Fibroblast of lung (primary cell): ENCODE measurements at regions not wholly inside any gene's neighbourhood (a gene's known extent, or its start where the extent isn't known, plus 50 kb on each side); places are given as distances from the start of the nearest gene placed in this dataset.

Experiments
- DNase-seq, 2 donors: peaks; one replicate each; pipeline versions ENCODE4 v3.0.0 to v3.0.0-alpha.2; 2010; ENCODE audit warnings: low read depth in 2 of 2
- H2AFZ ChIP-seq: 2 replicates; pipeline ENCODE4 v1.5.1; 2012; ENCODE audit warnings: low read length, control low read depth, inconsistent platforms
- H3K27ac ChIP-seq: 2 replicates; pipeline ENCODE4 v1.5.1; 2011; ENCODE audit warnings: low read length, control low read depth; ENCODE audit not compliant: insufficient read depth
- H3K27me3 ChIP-seq: 2 replicates; pipeline ENCODE4 v1.5.1; 2011; ENCODE audit warnings: mild to moderate bottlenecking, low read length; ENCODE audit not compliant: control insufficient read depth, insufficient read depth
- H3K36me3 ChIP-seq: 2 replicates; pipeline ENCODE4 v1.5.1; 2011; ENCODE audit warnings: low read length; ENCODE audit not compliant: control insufficient read depth, insufficient read depth
- H3K4me1 ChIP-seq: 2 replicates; pipeline ENCODE4 v1.5.1; 2011; ENCODE audit warnings: low read length; ENCODE audit not compliant: control insufficient read depth, insufficient read depth; ENCODE audit errors: extremely low read depth
- H3K4me2 ChIP-seq: 2 replicates; pipeline ENCODE4 v1.5.1; 2011; ENCODE audit warnings: low read length, control low read depth; ENCODE audit not compliant: insufficient read depth; ENCODE audit errors: extremely low read depth
- H3K4me3 ChIP-seq, 4 experiments: fragments of 200-600 bp in 1 of 4; sonication (generic) in 1 of 4; replicated peaks in 1 of 4; 2 replicates each; pipeline ENCODE4 v1.5.1; 2011 to 2016; ENCODE audit warnings: low read length in 4 of 4, low read depth in 3 of 4, mild to moderate bottlenecking in 3 of 4, control low read depth in 2 of 4, inconsistent platforms in 1 of 4, mixed read lengths in 1 of 4; ENCODE audit not compliant: insufficient read depth in 1 of 4; ENCODE audit errors: control extremely low read depth in 1 of 4
- H3K79me2 ChIP-seq: 2 replicates; pipeline ENCODE4 v1.5.1; 2012; ENCODE audit warnings: mild to moderate bottlenecking, low read length, inconsistent platforms; ENCODE audit not compliant: control insufficient read depth, insufficient read depth
- H3K9ac ChIP-seq: 2 replicates; pipeline ENCODE4 v1.5.1; 2011; ENCODE audit warnings: mild to moderate bottlenecking, low read length, control low read depth; ENCODE audit not compliant: insufficient read depth
- H3K9me3 ChIP-seq: 2 replicates; pipeline ENCODE4 v1.5.1; 2012; ENCODE audit warnings: low read depth, low read length; ENCODE audit not compliant: control insufficient read depth, insufficient read depth
- H4K20me1 ChIP-seq: 2 replicates; pipeline ENCODE4 v1.5.1; 2011; ENCODE audit warnings: low read length; ENCODE audit not compliant: control insufficient read depth, insufficient read depth; ENCODE audit errors: extremely low read depth
- CTCF ChIP-seq, 2 donors: IDR thresholded peaks in 1 of 2; conservative IDR thresholded peaks in 1 of 2; 1 replicate in 1 of 2; 2 replicates in 1 of 2; pipeline ENCODE4 v1.5.1; 2011 to 2012; ENCODE audit warnings: low read length in 2 of 2, control low read depth in 1 of 2, inconsistent platforms in 1 of 2, low read depth in 1 of 2, mild to moderate bottlenecking in 1 of 2
- EZH2 ChIP-seq: IDR thresholded peaks from 2 replicates; pipeline ENCODE4 v1.5.1; 2012; ENCODE audit warnings: low read length, control low read depth, mild to moderate bottlenecking; ENCODE audit errors: missing control alignments

DNA sequence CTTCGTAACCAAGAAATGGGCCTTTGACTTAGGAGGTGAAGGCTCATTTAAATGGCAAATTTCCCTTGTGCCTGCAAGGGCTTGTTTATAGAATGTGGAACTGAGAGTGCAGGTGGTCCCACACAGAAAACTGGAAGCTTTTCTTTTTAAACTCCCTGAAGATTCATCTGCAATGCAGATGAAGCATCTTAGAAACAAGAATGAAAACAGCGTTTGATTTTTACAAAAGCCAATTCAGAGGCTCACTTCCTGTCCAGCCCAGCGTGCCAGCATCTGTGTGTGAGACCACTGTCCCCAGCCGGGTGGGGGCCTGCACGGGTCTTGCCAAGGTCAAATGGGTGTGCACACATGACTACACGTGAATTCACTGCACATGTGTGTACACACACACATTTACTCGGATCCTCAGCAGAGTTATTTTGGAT, 94.7 kb downstream of the LINGO1 start:
- Histone ChIP-seq H4K20me1 (no peaks in the 10 kb centered on the region), H3K9me3 (no peaks in the 10 kb centered on the region), H3K27ac (no peak overlapping the region), H3K27me3 (peaks cover 8% of the 10 kb centered on the region), H3K4me3 (no peak overlapping the region), H3K79me2 (no peaks in the 10 kb centered on the region), H3K4me2 (no peak overlapping the region), H3K36me3 (no peaks in the 10 kb centered on the region), H3K4me1 (peaks cover 5% of the 10 kb centered on the region), H2AFZ (no peak overlapping the region), H3K9ac (no peak overlapping the region)
- DNase-seq: no peak
- TF ChIP-seq EZH2 (no peak), CTCF (conservative IDR thresholded peaks at IDR 0.05 in 1 of 2, IDR thresholded peaks at IDR 0.05 in 1 of 2; ENCODE audit: low read depth in 1 of 2, low read length in 2 of 2) (no peak)

- Histone ChIP-seq H4K20me1 (no peaks in the 10 kb centered on the region), H3K27ac (no peak overlapping the region), H3K27me3 (peaks cover 11% of the 10 kb centered on the region), H3K9me3 (no peaks in the 10 kb centered on the region), H3K79me2 (no peaks in the 10 kb centered on the region), H3K4me2 (no peak overlapping the region), H3K36me3 (no peaks in the 10 kb centered on the region), H3K9ac (no peak overlapping the region), H2AFZ (no peak overlapping the region), H3K4me3 (no peak overlapping the region), H3K4me1 (no peaks in the 10 kb centered on the region)
- TF ChIP-seq CTCF (conservative IDR thresholded peaks at IDR 0.05 in 1 of 2, IDR thresholded peaks at IDR 0.05 in 1 of 2; ENCODE audit: low read depth in 1 of 2, low read length in 2 of 2) (no peak), EZH2 (no peak)
- DNase-seq: no peak
Observed at GRCh38 chr15:77537006-77537405, 95.7 kb downstream of the LINGO1 start.

- no peaks in the 10 kb centered on the region for H3K9me3 ChIP-seq
- H4K20me1 ChIP-seq: no peaks in the 10 kb centered on the region
- H3K9ac ChIP-seq: no peak overlapping the region
- H3K36me3 ChIP-seq: no peaks in the 10 kb centered on the region
- no peak for DNase-seq
- H3K27ac ChIP-seq: no peak overlapping the region
- peaks cover 12% of the 10 kb centered on the region for H3K27me3 ChIP-seq
- TF ChIP-seq EZH2: no peak
- no peak for TF ChIP-seq CTCF (conservative IDR thresholded peaks at IDR 0.05 in 1 of 2, IDR thresholded peaks at IDR 0.05 in 1 of 2; ENCODE audit: low read depth in 1 of 2, low read length in 2 of 2)
- H2AFZ ChIP-seq: no peak overlapping the region
- H3K4me3 ChIP-seq: no peak overlapping the region
- no peaks in the 10 kb centered on the region for H3K79me2 ChIP-seq
- H3K4me1 ChIP-seq: no peaks in the 10 kb centered on the region
- no peak overlapping the region for H3K4me2 ChIP-seq
Observed at GRCh38 chr15:77535845-77536244, 96.9 kb downstream of the LINGO1 start.
